ENCODE measurements at regions not wholly inside any gene's neighbourhood (a gene's known extent, or its start where the extent isn't known, plus 50 kb on each side); places are given as distances from the start of the nearest gene placed in this dataset.

- TF ChIP-seq ZNF462 (CRISPR knock-in tag; IDR thresholded peaks at IDR 0.05) (no peak), ETS1 (IDR thresholded peaks at IDR 0.05) (no peak)
Measured at GRCh38 chr13:104426435-104426834, 1360.2 kb upstream of the SLC10A2 start (continued).

- TF ChIP-seq CTCF (conservative IDR thresholded peaks at IDR 0.05; ENCODE audit: low read depth in 2 of 2) = no peak
- no peaks in the 10 kb centered on the region for H3K79me2 ChIP-seq (replicated peaks; ENCODE audit: insufficient read depth)
- H2AFZ ChIP-seq = no peak overlapping the region
- H3K27me3 ChIP-seq (ENCODE audit: insufficient read depth) = no peaks in the 10 kb centered on the region
- no peak overlapping the region for H3K27ac Mint-ChIP-seq
- H3K4me3 Mint-ChIP-seq = no peak overlapping the region
- no peak for ATAC-seq
- no peaks in the 10 kb centered on the region for H4K20me1 ChIP-seq (replicated peaks; ENCODE audit: insufficient read depth)
- no peak overlapping the region for H3K4me3 ChIP-seq
- no peaks in the 10 kb centered on the region for H3K4me1 ChIP-seq (ENCODE audit: insufficient read depth)
- H3K36me3 ChIP-seq (ENCODE audit: insufficient read depth) = no peaks in the 10 kb centered on the region
- no peaks in the 10 kb centered on the region for H3K36me3 Mint-ChIP-seq (ENCODE audit: low read depth)
- no peaks in the 10 kb centered on the region for H3K9me2 ChIP-seq (ENCODE audit: insufficient read depth)
- no peak for DNase-seq (ENCODE audit: low spot score)
- no peaks in the 10 kb centered on the region for H3F3A ChIP-seq (replicated peaks; ENCODE audit: low read depth)
- no peaks in the 10 kb centered on the region; the same call in 2 of the 3 replicates for H3K9me3 Mint-ChIP-seq
- no peaks in the 10 kb centered on the region for H3K4me1 Mint-ChIP-seq
- H3K27me3 Mint-ChIP-seq (ENCODE audit: insufficient read depth, low read depth, poor library complexity) = no peaks in the 10 kb centered on the region
- H3K4me2 ChIP-seq = no peak overlapping the region
- no peak overlapping the region for H3K27ac ChIP-seq (ENCODE audit: low read depth)
Measured at GRCh38 chr13:104422668-104423067, 1356.5 kb upstream of the SLC10A2 start.

Data from GM23338 (cell line).